ENCODE measurements at regions not wholly inside any gene's neighbourhood (a gene's known extent, or its start where the extent isn't known, plus 50 kb on each side); places are given as distances from the start of the nearest gene placed in this dataset.

GRCh38 chr5:152118676-152119470, 194.2 kb upstream of the GLRA1 start:
- DNase-seq (no peak), ATAC-seq (no peak)
- TF ChIP-seq CTCF (IDR thresholded peaks at IDR 0.05) = no peak
- TF ChIP-seq POLR2A (IDR thresholded peaks at IDR 0.05) = no peak
- no peaks in the 10 kb centered on the region for H3K9me3 ChIP-seq
- no peaks in the 10 kb centered on the region for H3K4me1 ChIP-seq
- H3K27me3 ChIP-seq = no peaks in the 10 kb centered on the region
- intact Hi-C loops (cut with DNase I) = no loop called here
- no peak overlapping the region for H3K4me3 ChIP-seq
- WGBS (ENCODE audit: insufficient coverage, low coverage, low lambda C conversion rate, missing lambda C conversion rate) = 31% methylated on average over 3 of the region's 5 CpGs
- no peaks in the 10 kb centered on the region for H3K36me3 ChIP-seq
- no peak overlapping the region for H3K27ac ChIP-seq

- Histone ChIP-seq H3K36me3 (no peaks in the 10 kb centered on the region), H3K27ac (no peak overlapping the region), H3K4me1 (no peaks in the 10 kb centered on the region), H3K9me3 (no peaks in the 10 kb centered on the region), H3K27me3 (no peaks in the 10 kb centered on the region), H3K4me3 (no peak overlapping the region)
- TF ChIP-seq POLR2A (IDR thresholded peaks at IDR 0.05) (no peak), CTCF (IDR thresholded peaks at IDR 0.05) (no peak)
- WGBS (ENCODE audit: insufficient coverage, low coverage, low lambda C conversion rate, missing lambda C conversion rate) = 69% methylated on average over 2 of the region's 3 CpGs
- ATAC-seq (no peak), DNase-seq (no peak)
- intact Hi-C loops (cut with DNase I) = no loop called here
Measured at GRCh38 chr5:152116934-152117333, 192.3 kb upstream of the GLRA1 start.

- Histone ChIP-seq H3K27ac (no peak overlapping the region), H3K36me3 (no peaks in the 10 kb centered on the region), H3K27me3 (no peaks in the 10 kb centered on the region), H3K4me3 (no peak overlapping the region), H3K4me1 (no peaks in the 10 kb centered on the region), H3K9me3 (no peaks in the 10 kb centered on the region)
- ATAC-seq (no peak), DNase-seq (no peak)
- TF ChIP-seq CTCF (IDR thresholded peaks at IDR 0.05) (no peak), POLR2A (IDR thresholded peaks at IDR 0.05) (no peak)
- intact Hi-C loops (cut with DNase I) = no loop called here
- 80% methylated on average over 1 of the region's 2 CpGs for WGBS (ENCODE audit: insufficient coverage, low coverage, low lambda C conversion rate, missing lambda C conversion rate)
Measured at GRCh38 chr5:152113401-152113800, 188.8 kb upstream of the GLRA1 start.

GRCh38 chr5:152107220-152107619, 182.6 kb upstream of the GLRA1 start:
- no peaks in the 10 kb centered on the region for H3K27me3 ChIP-seq
- H3K36me3 ChIP-seq = no peaks in the 10 kb centered on the region
- no peak overlapping the region for H3K4me3 ChIP-seq
- H3K9me3 ChIP-seq = no peaks in the 10 kb centered on the region
- DNase-seq (no peak), ATAC-seq (no peak)
- intact Hi-C loops (cut with DNase I) = no loop called here
- no peak for TF ChIP-seq CTCF (IDR thresholded peaks at IDR 0.05)
- TF ChIP-seq POLR2A (IDR thresholded peaks at IDR 0.05) = no peak
- no peak overlapping the region for H3K27ac ChIP-seq
- 25% methylated on average over 3 of the region's 3 CpGs for WGBS (ENCODE audit: insufficient coverage, low coverage, low lambda C conversion rate, missing lambda C conversion rate)
- H3K4me1 ChIP-seq = no peaks in the 10 kb centered on the region

Measured in right lobe of liver (tissue), 6 donors.